SK-N-SH treated with all-trans-retinoic acid at 6 μM for 48 hours (cell line): ENCODE measurements at regions not wholly inside any gene's neighbourhood (a gene's known extent, or its start where the extent isn't known, plus 50 kb on each side); places are given as distances from the start of the nearest gene placed in this dataset.

Experiments
- ATAC-seq: fragments of 200-7000 bp; cut with Tn5 transposase; 3 replicates; pipeline ENCODE4 v1.9.1; 2020; ENCODE audit warnings: mild to moderate bottlenecking, moderate library complexity
- BACH2 ChIP-seq: fragments of 250-450 bp; sonication (Bioruptor Pico); IDR thresholded peaks from 2 replicates; pipeline ENCODE4 v1.9.0; 2021; ENCODE audit warnings: mild to moderate bottlenecking, borderline replicate concordance
- CSDC2 ChIP-seq: fragments of 250-450 bp; sonication (Bioruptor Pico); IDR thresholded peaks from 2 replicates; pipeline ENCODE4 v1.5.0; 2020; ENCODE audit warnings: mild to moderate bottlenecking, moderate library complexity
- ESRRG ChIP-seq: fragments of 250-450 bp; sonication (Bioruptor Pico); IDR thresholded peaks from 2 replicates; pipeline ENCODE4 v1.6.1; 2021; ENCODE audit warnings: mild to moderate bottlenecking
- GLIS3 ChIP-seq: fragments of 250-450 bp; sonication (Bioruptor Pico); IDR thresholded peaks from 2 replicates; pipeline ENCODE4 v1.5.0; 2020; ENCODE audit warnings: mild to moderate bottlenecking, moderate library complexity
- OSR1 ChIP-seq: fragments of 250-450 bp; sonication (Bioruptor Pico); IDR thresholded peaks from 2 replicates; pipeline ENCODE4 v1.8.0; 2022; ENCODE audit warnings: moderate library complexity, mild to moderate bottlenecking, inconsistent platforms
- PATZ1 ChIP-seq: fragments of 250-450 bp; sonication (Bioruptor Pico); IDR thresholded peaks from 2 replicates; pipeline ENCODE4 v1.8.0; 2020; ENCODE audit warnings: mild to moderate bottlenecking, moderate library complexity, borderline replicate concordance
- PPARA ChIP-seq: fragments of 250-450 bp; sonication (Bioruptor Pico); IDR thresholded peaks from 2 replicates; pipeline ENCODE4 v1.5.0; 2020; ENCODE audit warnings: mild to moderate bottlenecking, borderline replicate concordance
- RARB ChIP-seq: fragments of 250-450 bp; sonication (Bioruptor Pico); IDR thresholded peaks from 2 replicates; pipeline ENCODE4 v1.8.0; 2021; ENCODE audit warnings: mild to moderate bottlenecking, moderate library complexity
- SNAI2 ChIP-seq: fragments of 250-450 bp; sonication (Bioruptor Pico); IDR thresholded peaks from 2 replicates; pipeline ENCODE4 v1.5.0; 2020; ENCODE audit warnings: mild to moderate bottlenecking, moderate library complexity
- TCF4 ChIP-seq: fragments of 250-450 bp; sonication (Bioruptor Pico); IDR thresholded peaks from 2 replicates; pipeline ENCODE4 v1.8.0; 2021; ENCODE audit warnings: mild to moderate bottlenecking, moderate library complexity, borderline replicate concordance
- TOX ChIP-seq: fragments of 250-450 bp; sonication (Bioruptor Pico); IDR thresholded peaks from 2 replicates; pipeline ENCODE4 v1.8.0; 2021; ENCODE audit warnings: mild to moderate bottlenecking, moderate library complexity, borderline replicate concordance
- TSHZ2 ChIP-seq: fragments of 250-450 bp; sonication (Bioruptor Pico); IDR thresholded peaks from 2 replicates; pipeline ENCODE4 v1.5.0; 2020; ENCODE audit warnings: mild to moderate bottlenecking, moderate library complexity
- ZFP3 ChIP-seq: fragments of 250-450 bp; sonication (Bioruptor Pico); IDR thresholded peaks from 2 replicates; pipeline ENCODE4 v1.5.0; 2020; ENCODE audit warnings: mild to moderate bottlenecking, moderate library complexity
- ZFP30 ChIP-seq: fragments of 450-650 bp; formaldehyde crosslinking; IDR thresholded peaks from 2 replicates; pipeline ENCODE4 v1.5.0; 2022; ENCODE audit warnings: mild to moderate bottlenecking, moderate library complexity
- ZNF565 ChIP-seq: fragments of 450-650 bp; formaldehyde crosslinking; conservative IDR thresholded peaks from 2 replicates; pipeline ENCODE4 v1.5.0; 2020; ENCODE audit warnings: low read depth, mild to moderate bottlenecking, moderate library complexity
- ZNF70 ChIP-seq: fragments of 450-650 bp; formaldehyde crosslinking; IDR thresholded peaks from 2 replicates; pipeline ENCODE4 v1.5.0; 2020; ENCODE audit warnings: mild to moderate bottlenecking, moderate library complexity
- ZNF8 ChIP-seq: fragments of 450-650 bp; formaldehyde crosslinking; IDR thresholded peaks from 2 replicates; pipeline ENCODE4 v1.5.0; 2020; ENCODE audit warnings: mild to moderate bottlenecking, moderate library complexity
- TF ChIP-seq, protein P1 (sequence below): fragments of 250-450 bp; sonication (Bioruptor Pico); IDR thresholded peaks from 2 replicates; pipeline ENCODE4 v1.5.1; 2020; ENCODE audit warnings: low read depth, mild to moderate bottlenecking, moderate library complexity
- TF ChIP-seq, protein P2 (sequence below): fragments of 250-450 bp; sonication (Bioruptor Pico); IDR thresholded peaks from 2 replicates; pipeline ENCODE4 v1.5.1; 2021; ENCODE audit warnings: mild to moderate bottlenecking, moderate library complexity

- TF ChIP-seq PATZ1 (CRISPR knock-in tag), result no peak
- TF ChIP-seq, protein P1, sequence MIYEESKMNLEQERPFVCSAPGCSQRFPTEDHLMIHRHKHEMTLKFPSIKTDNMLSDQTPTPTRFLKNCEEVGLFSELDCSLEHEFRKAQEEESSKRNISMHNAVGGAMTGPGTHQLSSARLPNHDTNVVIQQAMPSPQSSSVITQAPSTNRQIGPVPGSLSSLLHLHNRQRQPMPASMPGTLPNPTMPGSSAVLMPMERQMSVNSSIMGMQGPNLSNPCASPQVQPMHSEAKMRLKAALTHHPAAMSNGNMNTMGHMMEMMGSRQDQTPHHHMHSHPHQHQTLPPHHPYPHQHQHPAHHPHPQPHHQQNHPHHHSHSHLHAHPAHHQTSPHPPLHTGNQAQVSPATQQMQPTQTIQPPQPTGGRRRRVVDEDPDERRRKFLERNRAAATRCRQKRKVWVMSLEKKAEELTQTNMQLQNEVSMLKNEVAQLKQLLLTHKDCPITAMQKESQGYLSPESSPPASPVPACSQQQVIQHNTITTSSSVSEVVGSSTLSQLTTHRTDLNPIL, result no peak
- no peak for TF ChIP-seq RARB (CRISPR knock-in tag)
- TF ChIP-seq, protein P2, sequence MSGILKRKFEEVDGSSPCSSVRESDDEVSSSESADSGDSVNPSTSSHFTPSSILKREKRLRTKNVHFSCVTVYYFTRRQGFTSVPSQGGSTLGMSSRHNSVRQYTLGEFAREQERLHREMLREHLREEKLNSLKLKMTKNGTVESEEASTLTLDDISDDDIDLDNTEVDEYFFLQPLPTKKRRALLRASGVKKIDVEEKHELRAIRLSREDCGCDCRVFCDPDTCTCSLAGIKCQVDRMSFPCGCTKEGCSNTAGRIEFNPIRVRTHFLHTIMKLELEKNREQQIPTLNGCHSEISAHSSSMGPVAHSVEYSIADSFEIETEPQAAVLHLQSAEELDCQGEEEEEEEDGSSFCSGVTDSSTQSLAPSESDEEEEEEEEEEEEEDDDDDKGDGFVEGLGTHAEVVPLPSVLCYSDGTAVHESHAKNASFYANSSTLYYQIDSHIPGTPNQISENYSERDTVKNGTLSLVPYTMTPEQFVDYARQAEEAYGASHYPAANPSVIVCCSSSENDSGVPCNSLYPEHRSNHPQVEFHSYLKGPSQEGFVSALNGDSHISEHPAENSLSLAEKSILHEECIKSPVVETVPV (CRISPR knock-in tag), result no peak
- no peak for TF ChIP-seq ZNF70 (CRISPR knock-in tag)
- TF ChIP-seq ZNF565 (CRISPR knock-in tag), result no peak
- no peak for TF ChIP-seq SNAI2 (CRISPR knock-in tag)
- TF ChIP-seq ESRRG, result no peak
- ATAC-seq, result no peak
These were observed 176.2 kb downstream of the ICE1 start for GRCh38 chr5:5598547-5599113.

DNA sequence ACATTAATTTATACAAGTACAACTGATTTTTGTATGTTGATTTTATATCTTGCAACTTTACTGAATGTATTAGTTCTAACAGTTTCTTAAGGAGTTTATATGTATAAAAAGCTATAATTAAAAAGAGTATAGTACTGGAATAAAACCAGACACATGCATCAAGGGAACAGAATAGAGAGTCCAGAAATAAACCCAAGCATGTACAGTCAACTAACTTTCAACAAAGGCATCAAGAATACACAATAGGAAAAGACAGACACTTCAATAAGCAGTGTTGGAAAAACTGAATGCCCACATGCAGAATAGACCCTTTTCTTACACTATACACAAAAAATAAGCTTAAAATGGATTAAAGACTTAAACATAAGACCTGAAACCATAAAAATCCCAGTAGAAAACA, 170.9 kb downstream of the ICE1 start:
- ATAC-seq, result no peak
- no peak for TF ChIP-seq TCF4 (CRISPR knock-in tag)
- TF ChIP-seq CSDC2 (CRISPR knock-in tag), result no peak
- TF ChIP-seq SNAI2 (CRISPR knock-in tag), result no peak
- TF ChIP-seq PATZ1 (CRISPR knock-in tag), result no peak
- TF ChIP-seq, protein P2 (CRISPR knock-in tag), result no peak
- TF ChIP-seq TSHZ2 (CRISPR knock-in tag), result no peak
- no peak for TF ChIP-seq TOX (CRISPR knock-in tag)
- no peak for TF ChIP-seq OSR1 (CRISPR knock-in tag)
- TF ChIP-seq GLIS3 (CRISPR knock-in tag), result no peak
- TF ChIP-seq ZFP30, result no peak
- no peak for TF ChIP-seq ZFP3 (CRISPR knock-in tag)
- no peak for TF ChIP-seq RARB (CRISPR knock-in tag)
- no peak for TF ChIP-seq ZNF70 (CRISPR knock-in tag)
- TF ChIP-seq ESRRG, result no peak
- TF ChIP-seq BACH2 (CRISPR knock-in tag), result no peak
- no peak for TF ChIP-seq ZNF8 (CRISPR knock-in tag)
- no peak for TF ChIP-seq PPARA (CRISPR knock-in tag)
- TF ChIP-seq, protein P1, result no peak
